GM19238 (cell line): ENCODE measurements at regions not wholly inside any gene's neighbourhood (a gene's known extent, or its start where the extent isn't known, plus 50 kb on each side); places are given as distances from the start of the nearest gene placed in this dataset.
A peak's percentile ranks its signal among the peaks of the same experiment; 100 is the strongest.
"Not testable (repeated sequence)": the region's sequence is repeated elsewhere in the genome, so short reads cannot be mapped to it uniquely, and the experiment has no call there.

ENCODE experiments used
- DNase-seq: peaks from one replicate; pipeline ENCODE4 v3.0.0; 2011; ENCODE audit warnings: low spot score; ENCODE audit not compliant: insufficient read length

DNA sequence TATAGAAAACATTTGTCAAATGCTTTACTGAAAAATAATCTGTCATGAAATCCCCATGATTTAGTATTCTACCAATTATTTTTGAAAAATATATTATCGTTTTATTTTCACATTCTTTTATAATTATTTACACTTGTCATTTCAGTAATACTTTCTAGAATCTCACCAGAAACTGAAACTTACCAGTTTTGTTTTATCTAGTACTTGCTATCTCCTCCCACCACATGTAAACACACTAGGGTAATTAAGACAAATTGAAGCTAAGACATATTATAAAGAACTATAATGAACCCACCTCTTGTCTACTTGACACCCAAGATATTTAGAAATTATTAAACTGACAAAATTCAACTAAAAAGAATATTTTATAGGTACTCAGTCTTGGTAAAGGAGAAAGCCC lies 51.5 kb upstream of the GRM3 start:
- DNase-seq = no peak

- no peak for DNase-seq
Measured at GRCh38 chr7:86574006-86574405, 69.7 kb upstream of the GRM3 start.

GRCh38 chr7:86558680-86559501 lies 84.8 kb upstream of the GRM3 start:
- DNase-seq = no peak

GRCh38 chr7:86534641-86535040 lies 109.1 kb upstream of the GRM3 start:
- no peak for DNase-seq

- DNase-seq = no peak
Measured at GRCh38 chr7:86504229-86504628, 139.5 kb upstream of the GRM3 start.

DNA sequence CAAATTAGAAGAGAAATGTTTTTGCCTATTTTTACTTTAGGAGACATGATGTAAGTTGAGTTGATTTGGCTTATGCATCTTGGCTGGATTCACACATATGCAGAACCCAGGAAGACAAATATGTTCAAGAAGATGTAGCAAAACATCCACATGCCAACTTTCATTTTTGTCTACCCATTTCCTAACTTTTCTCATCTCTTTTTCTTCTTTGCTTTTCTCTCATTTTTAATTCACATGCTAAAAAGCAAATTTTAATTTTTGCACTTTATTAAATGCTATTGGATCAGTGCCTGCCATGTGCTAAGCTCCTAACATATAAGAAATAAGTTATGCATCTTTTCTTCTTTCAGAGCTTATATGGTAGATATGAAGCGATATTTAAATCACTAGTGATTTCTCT lies 143.7 kb upstream of the GRM3 start:
- no peak for DNase-seq

DNA sequence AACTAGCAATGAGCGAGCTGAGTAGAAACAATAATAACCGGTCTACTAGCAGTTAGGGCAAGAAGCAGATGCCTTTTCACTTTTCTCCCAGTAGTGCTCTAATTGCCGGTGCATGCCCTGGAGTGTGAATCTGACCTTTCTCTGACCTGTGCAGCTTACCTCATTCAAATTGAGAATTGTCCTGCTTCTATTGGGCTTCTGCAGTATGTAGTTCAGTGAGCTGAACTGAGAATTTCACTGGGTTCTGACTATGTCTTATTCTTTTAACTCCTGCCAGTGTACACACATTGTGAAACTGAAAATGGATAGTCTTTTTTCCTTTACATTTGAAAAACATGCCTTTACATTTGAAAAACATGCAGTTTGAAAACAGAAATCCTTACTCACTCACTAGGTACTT lies 157.9 kb upstream of the GRM3 start:
- no peak for DNase-seq

DNA sequence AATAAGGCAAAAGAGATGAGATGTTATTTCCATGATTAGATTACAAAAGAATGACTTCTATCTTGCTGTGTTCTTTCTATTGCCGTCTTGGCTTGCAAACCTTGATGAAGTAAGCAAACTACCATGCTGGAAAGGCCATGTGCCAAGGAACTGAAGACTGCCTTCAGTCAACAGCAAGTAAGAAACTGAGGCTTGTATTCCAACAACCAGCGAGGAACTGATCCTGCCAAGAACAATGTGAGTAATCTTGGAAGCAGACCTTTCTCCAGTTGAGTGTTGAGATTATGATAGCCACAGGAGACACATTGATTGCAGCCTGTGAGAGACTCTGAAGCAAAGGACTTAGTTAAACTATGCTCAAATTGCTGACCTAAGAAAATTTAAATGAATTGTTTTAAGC lies 164.6 kb upstream of the GRM3 start:
- no peak for DNase-seq

- DNase-seq = no peak
Measured at GRCh38 chr7:86477343-86477935, 166.3 kb upstream of the GRM3 start.

DNA sequence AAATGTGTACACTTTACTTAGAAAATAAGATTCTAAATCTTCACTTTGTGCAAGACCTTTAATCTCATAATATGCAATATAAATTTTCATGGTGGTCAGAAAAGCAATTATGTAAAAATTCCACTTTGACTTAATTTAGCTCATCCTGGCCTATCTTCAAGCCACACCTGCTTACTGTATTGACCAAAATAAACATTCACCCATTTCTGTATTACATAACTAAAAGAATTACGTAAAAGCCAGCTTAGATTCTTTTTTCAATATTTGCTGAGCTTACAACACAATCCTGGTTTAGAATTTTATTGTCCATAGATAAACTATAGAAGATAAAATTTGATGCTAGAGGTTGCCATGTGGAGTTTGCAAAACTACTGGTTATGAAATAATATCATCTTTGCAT lies 172.9 kb upstream of the GRM3 start:
- DNase-seq = no peak

GRCh38 chr7:86469680-86470295 lies 173.9 kb upstream of the GRM3 start:
- peak; percentile 18 for DNase-seq

DNA sequence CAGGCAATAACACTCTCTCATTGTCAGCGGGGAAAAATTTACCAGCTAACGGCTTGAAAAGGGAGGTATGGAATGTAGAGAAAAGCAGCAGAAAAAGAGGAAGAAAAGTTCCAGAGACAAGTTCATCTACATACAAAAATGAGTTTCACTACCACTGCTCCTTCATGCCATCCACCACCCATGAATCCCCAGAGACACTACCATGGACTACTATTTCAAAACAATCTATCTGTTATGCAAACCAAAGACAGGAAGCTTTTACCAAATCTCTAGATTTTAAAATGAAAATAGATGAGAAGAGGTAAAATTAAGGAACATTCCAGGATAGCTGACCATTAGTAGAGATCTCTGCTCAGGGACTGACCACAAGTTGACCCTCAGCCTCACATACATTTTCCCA lies 189.0 kb upstream of the GRM3 start:
- no peak for DNase-seq

- DNase-seq = no peak
Measured at GRCh38 chr7:86453454-86453853, 190.3 kb upstream of the GRM3 start.

DNA sequence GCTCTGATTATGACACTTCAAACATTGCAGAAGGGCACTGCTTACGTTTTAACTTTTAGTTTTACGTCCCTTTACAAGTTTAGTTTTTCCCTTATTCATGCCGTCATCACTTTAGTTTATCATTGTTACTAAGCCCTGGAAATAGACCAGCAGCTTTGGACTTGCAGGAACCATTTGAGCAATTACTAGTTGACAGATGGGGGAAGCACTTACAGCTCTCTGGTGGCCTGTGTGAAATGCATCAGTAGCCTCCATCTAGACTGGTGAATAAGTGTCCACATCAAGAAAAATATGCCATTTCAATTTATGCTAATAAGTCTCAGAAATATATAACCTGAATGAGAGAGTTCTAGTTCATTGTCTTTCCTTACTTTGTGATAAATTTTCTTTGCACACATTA lies 194.9 kb upstream of the GRM3 start:
- DNase-seq = no peak

GRCh38 chr7:86445285-86445684 lies 198.4 kb upstream of the GRM3 start:
- no peak for DNase-seq

- DNase-seq = no peak
Measured at GRCh38 chr7:86444245-86444644, 199.5 kb upstream of the GRM3 start.

DNA sequence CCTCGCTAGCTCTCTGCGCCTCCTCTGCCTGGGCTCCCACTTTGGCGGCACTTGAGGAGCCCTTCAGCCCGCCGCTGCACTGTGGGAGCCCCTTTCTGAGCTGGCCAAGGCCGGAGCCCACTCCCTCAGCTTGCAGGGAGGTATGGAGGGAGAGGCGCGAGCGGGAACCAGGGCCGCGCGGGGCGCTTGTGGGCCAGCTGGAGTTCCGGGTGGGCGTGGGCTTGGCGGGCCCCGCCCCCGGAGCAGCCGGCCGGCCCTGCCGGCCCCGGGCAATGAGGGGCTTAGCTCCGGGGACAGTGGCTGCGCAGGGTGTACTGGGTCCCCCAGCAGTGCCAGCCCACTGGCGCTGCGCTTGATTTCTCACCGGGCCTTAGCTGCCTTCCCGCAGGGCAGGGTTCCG lies 203.3 kb upstream of the GRM3 start:
- DNase-seq = not testable (repeated sequence)

- DNase-seq = no peak
Measured at GRCh38 chr7:86437951-86438450, 205.7 kb upstream of the GRM3 start.

DNA sequence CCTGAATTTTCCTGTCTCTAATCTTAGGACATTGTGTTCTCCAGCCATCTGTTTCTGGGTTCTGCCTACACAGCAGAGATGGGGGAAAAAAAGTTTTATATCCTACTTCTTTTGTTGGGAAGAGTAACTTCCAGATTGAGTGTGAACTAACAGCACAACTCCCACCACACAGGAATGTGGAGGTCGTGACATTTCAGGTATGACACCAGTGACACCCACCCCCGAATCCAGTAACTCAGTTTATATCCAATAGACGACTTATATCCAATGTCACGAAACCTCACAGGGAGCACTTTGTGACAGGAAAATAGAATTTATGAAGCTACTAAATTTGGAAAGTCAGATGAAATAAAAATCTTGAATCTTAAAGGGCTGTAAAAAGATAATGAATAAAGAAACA lies 211.9 kb upstream of the GRM3 start:
- no peak for DNase-seq

GRCh38 chr7:86411814-86412213 lies 231.9 kb upstream of the GRM3 start:
- no peak for DNase-seq

DNA sequence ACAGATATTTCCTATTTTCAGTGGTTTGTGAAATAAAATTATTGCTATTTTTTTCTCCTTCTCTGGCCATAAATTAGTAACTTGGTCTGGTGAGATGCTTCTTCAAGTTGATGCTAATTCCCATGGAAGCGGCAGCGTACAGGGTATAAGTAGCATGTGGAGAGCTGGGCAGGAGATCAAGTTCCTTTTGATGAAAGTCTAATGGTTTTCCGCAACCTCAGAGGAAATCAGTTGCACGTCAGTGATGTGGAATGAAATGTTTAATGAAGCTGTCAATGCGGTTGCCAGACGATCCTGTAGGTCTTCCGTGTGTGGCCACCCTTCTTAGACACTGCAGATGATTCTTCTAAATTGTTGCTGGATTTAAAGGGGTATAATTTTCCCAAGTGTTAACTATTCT lies 236.4 kb upstream of the GRM3 start:
- no peak for DNase-seq

DNA sequence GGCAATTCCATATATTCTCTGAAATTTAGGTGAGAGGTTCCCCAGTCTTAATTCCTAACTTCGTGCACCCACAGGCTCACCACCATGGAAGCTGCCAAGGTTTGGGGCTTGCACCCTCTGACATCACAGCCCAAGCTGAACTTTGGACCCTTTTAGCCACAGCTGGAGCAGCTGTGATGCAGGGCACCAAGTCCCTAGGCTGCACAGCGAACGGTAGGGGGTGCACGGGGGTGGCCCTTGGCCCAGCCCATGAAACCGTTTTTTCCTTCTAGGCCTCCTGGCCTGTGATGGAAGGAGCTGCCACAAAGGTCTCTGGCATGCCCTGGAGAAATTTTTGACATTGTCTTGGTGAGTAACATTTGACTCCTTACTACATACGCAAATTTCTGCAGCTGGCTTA lies 251.9 kb upstream of the GRM3 start:
- DNase-seq = no peak

- DNase-seq = not testable (repeated sequence)
Measured at GRCh38 chr7:86375602-86376001, 268.1 kb upstream of the GRM3 start.
